ENCODE measurements at regions not wholly inside any gene's neighbourhood (a gene's known extent, or its start where the extent isn't known, plus 50 kb on each side); places are given as distances from the start of the nearest gene placed in this dataset.

DNA sequence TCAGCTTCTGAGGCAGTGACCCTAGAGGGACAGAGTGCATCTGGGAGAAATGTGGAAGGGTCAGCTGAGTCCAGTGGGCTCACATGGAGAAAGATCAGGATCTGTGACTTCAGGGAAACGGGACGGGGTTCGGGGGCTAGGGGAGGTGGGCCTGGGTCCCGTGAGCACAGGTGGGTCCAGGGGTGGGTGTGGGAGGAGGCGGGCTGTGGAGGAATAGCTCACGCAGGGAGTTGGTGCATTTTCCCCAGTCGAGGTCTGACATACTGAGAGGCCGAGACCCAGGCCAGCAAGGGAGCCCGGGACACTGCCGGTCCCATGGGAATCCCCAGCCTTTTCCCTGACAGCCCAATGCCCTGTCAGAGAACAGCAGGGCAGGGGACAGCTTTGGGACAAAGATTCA is 93.1 kb downstream of the TNFAIP2 start:
- ChIA-PET CTCF (no interaction called here), POLR2A (no interaction called here)
- no peak overlapping the region for H3K4me3 ChIP-seq (ENCODE audit: low read depth, low read length)
- DNase-seq (ENCODE audit: low read depth, low spot score) = no peak
- TF ChIP-seq, protein P1, sequence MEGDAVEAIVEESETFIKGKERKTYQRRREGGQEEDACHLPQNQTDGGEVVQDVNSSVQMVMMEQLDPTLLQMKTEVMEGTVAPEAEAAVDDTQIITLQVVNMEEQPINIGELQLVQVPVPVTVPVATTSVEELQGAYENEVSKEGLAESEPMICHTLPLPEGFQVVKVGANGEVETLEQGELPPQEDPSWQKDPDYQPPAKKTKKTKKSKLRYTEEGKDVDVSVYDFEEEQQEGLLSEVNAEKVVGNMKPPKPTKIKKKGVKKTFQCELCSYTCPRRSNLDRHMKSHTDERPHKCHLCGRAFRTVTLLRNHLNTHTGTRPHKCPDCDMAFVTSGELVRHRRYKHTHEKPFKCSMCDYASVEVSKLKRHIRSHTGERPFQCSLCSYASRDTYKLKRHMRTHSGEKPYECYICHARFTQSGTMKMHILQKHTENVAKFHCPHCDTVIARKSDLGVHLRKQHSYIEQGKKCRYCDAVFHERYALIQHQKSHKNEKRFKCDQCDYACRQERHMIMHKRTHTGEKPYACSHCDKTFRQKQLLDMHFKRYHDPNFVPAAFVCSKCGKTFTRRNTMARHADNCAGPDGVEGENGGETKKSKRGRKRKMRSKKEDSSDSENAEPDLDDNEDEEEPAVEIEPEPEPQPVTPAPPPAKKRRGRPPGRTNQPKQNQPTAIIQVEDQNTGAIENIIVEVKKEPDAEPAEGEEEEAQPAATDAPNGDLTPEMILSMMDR (IDR thresholded peaks at IDR 0.05; ENCODE audit: insufficient read depth, low read length, missing control alignments) = no peak

DNA sequence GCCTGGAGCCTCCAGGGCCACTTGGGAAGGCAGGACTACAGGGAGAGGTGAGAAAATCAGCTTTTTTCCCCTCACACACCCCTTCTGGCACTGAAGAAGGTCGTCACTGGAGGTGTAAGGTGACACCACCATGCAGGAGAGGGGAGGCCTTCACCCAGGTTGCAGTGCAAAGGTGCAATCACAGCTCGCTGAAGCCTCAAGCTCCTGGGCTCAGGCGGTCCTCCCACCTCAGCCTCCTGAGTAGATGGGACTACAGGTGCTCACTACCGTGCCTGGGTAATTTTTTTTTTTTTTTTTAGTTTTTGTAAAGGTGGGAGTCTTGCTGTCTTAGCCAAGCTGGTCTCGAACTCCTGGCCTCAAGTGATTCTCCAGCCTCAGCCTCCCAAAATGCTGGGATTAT is 93.6 kb downstream of the TNFAIP2 start:
- no peak for DNase-seq (ENCODE audit: low read depth, low spot score)
- CTCF ChIA-PET = interaction anchor here (1.5 kb wide), 1 partner anchor 111 kb away, joined by 11 read pairs; no protein-coding TSS in a partner anchor
- TF ChIP-seq, protein P1 (IDR thresholded peaks at IDR 0.05; ENCODE audit: insufficient read depth, low read length, missing control alignments) = no peak
- no peak overlapping the region for H3K4me3 ChIP-seq (ENCODE audit: low read depth, low read length)
- POLR2A ChIA-PET = no interaction called here

DNA sequence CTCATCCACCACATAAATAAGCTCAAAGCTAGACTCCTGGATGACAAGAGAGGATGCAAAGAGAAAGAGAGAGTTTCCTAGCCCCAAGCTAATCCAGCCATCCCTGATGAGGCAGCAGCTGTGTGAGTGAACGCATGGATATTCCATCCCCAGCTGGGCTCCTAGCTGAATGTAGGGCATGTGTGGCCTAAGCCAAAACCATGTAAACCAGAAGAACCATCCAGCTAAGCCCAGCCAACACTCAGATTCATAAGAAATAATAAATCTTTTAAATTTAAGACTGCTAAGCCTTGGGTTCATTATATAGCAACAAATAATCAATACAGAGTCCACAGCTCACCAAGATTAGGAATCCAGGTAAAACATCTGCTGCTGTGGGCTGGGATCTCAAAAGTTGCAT is 94.3 kb downstream of the TNFAIP2 start:
- DNase-seq (ENCODE audit: low read depth, low spot score) = no peak
- H3K4me3 ChIP-seq (ENCODE audit: low read depth, low read length) = no peak overlapping the region
- ChIA-PET POLR2A (no interaction called here), CTCF (interaction anchor here (1.1 to 1.5 kb wide), 2 partner anchors 76 to 112 kb away, joined by 3 to 11 read pairs; no protein-coding TSS in a partner anchor)
- TF ChIP-seq, protein P1 (IDR thresholded peaks at IDR 0.05; ENCODE audit: insufficient read depth, low read length, missing control alignments) = no peak

DNA sequence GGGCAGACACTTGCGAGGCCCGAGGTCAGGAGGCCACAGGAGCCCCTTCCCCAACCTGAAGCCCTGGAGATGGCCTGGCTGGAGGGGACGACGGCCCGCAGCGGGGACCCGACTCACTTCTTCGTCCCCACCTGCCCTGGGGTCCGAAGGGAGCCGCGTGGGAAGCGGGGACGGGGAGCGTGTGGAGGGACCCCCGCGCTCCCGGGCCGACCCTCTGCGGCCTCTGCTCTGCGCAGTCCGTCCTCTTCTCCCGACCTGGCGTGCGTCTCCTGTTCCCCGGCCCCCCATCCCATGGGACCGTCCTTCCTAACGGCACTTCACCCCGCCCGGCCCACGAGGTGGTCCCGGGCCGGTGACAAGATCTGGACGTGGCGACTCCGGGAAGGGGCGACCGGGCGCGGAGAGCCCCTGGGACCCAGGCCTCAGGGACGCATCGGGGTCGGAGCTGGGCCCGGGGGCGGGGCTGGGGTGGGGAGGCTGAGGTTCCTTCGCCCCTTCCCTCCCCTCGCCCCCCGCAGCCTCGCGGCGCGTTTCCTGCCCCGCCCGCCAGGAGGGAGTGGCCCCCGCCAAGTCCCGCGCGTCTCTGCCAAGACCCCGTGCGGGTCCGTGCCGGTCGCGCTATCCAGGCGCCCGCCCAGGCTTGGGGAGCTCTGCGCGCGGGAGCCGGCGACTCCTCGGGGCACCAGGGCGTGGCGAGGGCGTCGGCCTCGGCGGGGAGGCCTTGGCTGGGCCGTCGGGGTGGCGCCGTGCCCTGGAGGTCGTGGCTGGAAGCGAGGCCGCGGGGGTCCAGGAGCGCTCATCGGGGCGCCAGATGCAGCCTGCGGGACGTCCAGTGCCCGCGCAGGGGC is 97.1 kb downstream of the TNFAIP2 start:
- no peak overlapping the region for H3K4me3 ChIP-seq (ENCODE audit: low read depth, low read length)
- ChIA-PET CTCF (no interaction called here), POLR2A (no interaction called here)
- TF ChIP-seq, protein P1 (IDR thresholded peaks at IDR 0.05; ENCODE audit: insufficient read depth, low read length, missing control alignments) = no peak
- DNase-seq (ENCODE audit: low read depth, low spot score) = no peak

DNA sequence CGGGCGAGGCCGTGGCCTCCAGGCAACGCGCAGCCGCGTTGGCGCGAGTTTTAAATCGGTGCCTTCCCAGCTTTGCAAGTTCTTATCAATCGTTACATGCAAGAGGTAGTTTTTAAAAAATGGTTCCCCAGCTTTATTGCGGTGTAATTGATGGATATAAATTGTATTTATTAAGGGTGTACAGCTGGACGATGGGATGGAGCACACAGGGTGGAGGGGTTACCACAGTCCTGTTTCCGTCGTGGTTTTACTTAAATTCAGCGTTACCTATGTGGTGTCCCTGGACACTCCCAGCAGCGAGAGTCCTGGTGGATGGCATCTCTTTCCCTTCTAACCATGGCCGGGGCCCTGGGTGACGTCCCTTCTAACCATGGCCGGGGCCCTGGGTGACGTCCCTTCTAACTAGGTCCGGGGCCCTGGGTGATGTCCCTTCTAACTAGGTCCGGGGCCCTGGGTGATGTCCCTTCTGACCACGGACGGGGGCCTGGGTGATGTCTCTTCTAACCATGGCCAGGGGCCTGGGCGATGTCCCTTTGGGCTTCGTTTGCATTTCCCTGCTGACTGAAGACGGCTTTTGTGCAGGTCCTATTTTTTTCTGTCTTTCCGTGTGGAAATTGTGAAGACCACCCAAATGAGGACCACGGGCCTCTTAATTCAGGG is 97.9 kb downstream of the TNFAIP2 start:
- TF ChIP-seq, protein P1 (IDR thresholded peaks at IDR 0.05; ENCODE audit: insufficient read depth, low read length, missing control alignments) = no peak
- ChIA-PET POLR2A (no interaction called here), CTCF (no interaction called here)
- H3K4me3 ChIP-seq (ENCODE audit: low read depth, low read length) = no peak overlapping the region
- DNase-seq (ENCODE audit: low read depth, low spot score) = no peak

DNA sequence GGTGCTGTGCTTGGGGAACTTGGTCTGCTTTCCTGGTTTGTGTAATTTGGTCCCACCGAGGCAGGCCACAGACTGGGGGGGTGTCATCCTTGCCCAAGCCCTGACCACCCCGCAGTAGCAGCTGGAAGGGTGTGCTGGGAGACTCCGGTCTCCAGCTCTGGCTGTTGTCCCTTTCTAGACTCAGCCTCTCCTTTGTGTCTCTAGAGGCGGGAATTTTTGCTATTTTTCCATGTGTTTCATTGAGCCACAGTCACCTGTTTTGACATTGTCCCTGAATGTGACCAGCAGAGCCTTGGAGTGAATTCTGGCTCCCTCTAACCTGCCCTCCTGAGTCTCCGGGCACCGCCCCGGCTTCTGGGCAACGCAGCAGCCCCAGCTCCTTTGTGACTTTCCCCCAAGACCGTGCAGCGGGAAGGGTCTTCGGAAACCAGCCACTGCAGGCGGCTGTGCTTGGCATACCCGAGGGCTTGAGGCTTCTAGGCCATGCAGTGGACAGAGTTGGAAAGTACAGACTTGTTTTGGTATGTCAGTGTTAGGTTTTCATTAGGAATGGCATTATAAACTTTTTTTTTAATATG is 98.6 kb downstream of the TNFAIP2 start:
- POLR2A ChIA-PET = no interaction called here
- TF ChIP-seq, protein P1 (IDR thresholded peaks at IDR 0.05; ENCODE audit: insufficient read depth, low read length, missing control alignments) = no peak
- H3K4me3 ChIP-seq (ENCODE audit: low read depth, low read length) = no peak overlapping the region
- no peak for DNase-seq (ENCODE audit: low read depth, low spot score)
- CTCF ChIA-PET = no interaction called here
